Fibroblast of the aortic adventitia (primary cell): ENCODE measurements at regions not wholly inside any gene's neighbourhood (a gene's known extent, or its start where the extent isn't known, plus 50 kb on each side); places are given as distances from the start of the nearest gene placed in this dataset.

Experiments used
- DNase-seq: peaks from one replicate; pipeline ENCODE4 v3.0.0-alpha.2; 2010; ENCODE audit warnings: low read depth
- H3K4me3 ChIP-seq: 2 replicates; pipeline ENCODE4 v1.5.1; 2011; ENCODE audit warnings: low read depth, mild to moderate bottlenecking, control low read depth, low read length, moderate library complexity
- CTCF ChIP-seq: IDR thresholded peaks from 2 replicates; pipeline ENCODE4 v1.5.1; 2011; ENCODE audit warnings: mild to moderate bottlenecking, low read length, control low read depth, inconsistent platforms; ENCODE audit not compliant: insufficient read depth

- no peak for DNase-seq
- no peak overlapping the region for H3K4me3 ChIP-seq
- TF ChIP-seq CTCF: no peak
Measured at GRCh38 chr10:58925381-58925780, 251.1 kb upstream of the PHYHIPL start.

GRCh38 chr10:58930500-58930899 is 245.9 kb upstream of the PHYHIPL start:
- no peak for DNase-seq
- no peak overlapping the region for H3K4me3 ChIP-seq

GRCh38 chr10:58932126-58932525 is 244.3 kb upstream of the PHYHIPL start:
- DNase-seq: peak; percentile 40
- H3K4me3 ChIP-seq: no peak overlapping the region
- no peak for TF ChIP-seq CTCF

More at GRCh38 chr10:58930500-58930899, 245.9 kb upstream of the PHYHIPL start:
- TF ChIP-seq CTCF: no peak

GRCh38 chr10:58932577-58933314 is 243.7 kb upstream of the PHYHIPL start:
- DNase-seq: peak; percentile 44
- TF ChIP-seq CTCF: no peak
- no peak overlapping the region for H3K4me3 ChIP-seq

GRCh38 chr10:58936364-58936763 is 240.1 kb upstream of the PHYHIPL start:
- no peak for TF ChIP-seq CTCF
- no peak for DNase-seq
- no peak overlapping the region for H3K4me3 ChIP-seq

- TF ChIP-seq CTCF: no peak
- no peak for DNase-seq
- no peak overlapping the region for H3K4me3 ChIP-seq
Measured at GRCh38 chr10:58937423-58937822, 239.0 kb upstream of the PHYHIPL start.

GRCh38 chr10:58942724-58943123 is 233.7 kb upstream of the PHYHIPL start:
- no peak overlapping the region for H3K4me3 ChIP-seq
- no peak for TF ChIP-seq CTCF
- no peak for DNase-seq
